HG03575 (cell line): ENCODE measurements at regions not wholly inside any gene's neighbourhood (a gene's known extent, or its start where the extent isn't known, plus 50 kb on each side); places are given as distances from the start of the nearest gene placed in this dataset.
A peak's percentile ranks its signal among the peaks of the same experiment; 100 is the strongest.

ENCODE experiments used
- ATAC-seq: cut with Tn5 transposase; IDR thresholded peaks from one replicate; pipeline ENCODE4 v1.9.1; 2021; ENCODE audit not compliant: unreplicated experiment, insufficient number of reproducible peaks, low FRiP score; ENCODE audit errors: extremely low read depth

DNA sequence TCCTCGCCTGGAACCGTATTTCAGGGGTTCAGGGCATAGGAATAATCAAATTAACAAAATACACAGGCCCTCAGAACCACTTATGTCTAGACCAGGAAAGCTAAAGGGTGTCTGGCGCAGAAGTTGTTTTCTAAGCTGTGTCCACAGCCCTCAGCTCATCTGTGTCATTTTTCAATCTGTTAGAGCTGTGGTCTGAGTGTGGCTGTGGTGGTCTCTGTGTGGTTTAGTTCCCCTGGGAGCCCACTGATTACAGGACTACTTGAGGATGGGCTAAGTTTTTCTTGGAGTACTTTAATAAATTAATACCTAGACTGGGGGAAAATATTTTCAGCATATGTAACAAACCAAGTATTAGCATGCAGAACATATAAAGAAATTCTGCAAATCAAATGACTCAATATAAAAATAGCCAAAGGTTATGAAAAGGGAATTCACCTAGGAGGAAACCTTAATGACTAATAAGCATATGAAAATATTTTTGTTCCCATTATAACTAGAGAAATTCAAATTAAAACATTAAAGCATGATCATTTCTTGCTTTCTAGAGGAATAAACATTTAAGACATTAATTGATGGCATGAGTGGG is 186.3 kb downstream of the SATB1 start:
- no peak for ATAC-seq

DNA sequence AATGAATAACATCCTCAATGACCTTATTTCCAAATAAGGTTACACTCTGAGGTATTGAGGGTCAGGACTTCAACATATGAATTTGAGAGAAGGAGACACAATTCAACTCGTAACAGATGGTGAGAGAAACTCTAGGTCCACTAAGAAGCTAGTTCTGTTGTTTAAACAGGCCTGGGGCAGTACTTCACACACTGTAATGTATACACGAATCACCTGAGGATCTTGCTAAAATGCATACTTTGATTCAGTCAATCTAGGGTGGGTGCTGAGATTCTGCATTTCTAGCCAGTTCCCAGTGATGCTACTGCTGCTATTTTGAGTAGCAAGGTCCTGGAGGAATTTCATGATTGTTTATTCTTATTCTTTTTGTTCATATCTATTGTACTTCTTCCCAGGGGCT is 186.8 kb downstream of the SATB1 start:
- ATAC-seq = no peak

DNA sequence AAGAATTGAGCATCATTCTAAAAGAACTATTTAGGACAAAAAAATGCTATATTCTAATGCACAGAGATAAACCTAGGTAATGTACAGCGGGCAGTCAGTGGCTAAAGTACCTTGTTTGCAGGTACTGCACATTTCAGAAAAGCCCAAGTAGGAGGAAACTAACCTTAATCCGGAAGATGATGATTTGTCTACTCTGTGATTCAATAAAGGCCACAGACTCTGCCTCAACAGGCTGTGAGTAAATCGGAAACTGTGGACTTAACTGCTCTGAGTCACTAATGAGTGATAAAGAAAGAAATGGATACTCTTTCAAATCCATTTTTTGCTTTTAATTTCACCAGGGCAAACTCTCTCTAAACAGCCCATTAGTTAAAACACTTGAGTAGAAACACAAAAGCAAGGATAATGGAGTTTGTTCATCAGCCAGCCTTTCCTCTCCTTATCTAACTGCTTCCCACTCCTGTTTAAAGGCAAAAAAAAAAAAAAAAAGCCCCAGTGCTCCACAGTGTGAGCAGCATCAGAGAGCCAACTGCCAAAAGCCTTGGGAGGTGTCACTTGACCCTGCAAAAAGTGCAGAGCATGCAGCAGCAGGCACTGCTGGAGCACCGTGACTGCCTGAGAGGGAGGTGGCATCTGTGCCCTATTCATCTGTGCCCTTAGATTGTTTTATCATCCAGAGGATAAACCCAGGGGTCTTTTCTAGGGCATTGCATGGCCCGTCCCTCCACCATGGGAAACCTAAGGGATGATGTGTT is 187.7 kb downstream of the SATB1 start:
- no peak for ATAC-seq

DNA sequence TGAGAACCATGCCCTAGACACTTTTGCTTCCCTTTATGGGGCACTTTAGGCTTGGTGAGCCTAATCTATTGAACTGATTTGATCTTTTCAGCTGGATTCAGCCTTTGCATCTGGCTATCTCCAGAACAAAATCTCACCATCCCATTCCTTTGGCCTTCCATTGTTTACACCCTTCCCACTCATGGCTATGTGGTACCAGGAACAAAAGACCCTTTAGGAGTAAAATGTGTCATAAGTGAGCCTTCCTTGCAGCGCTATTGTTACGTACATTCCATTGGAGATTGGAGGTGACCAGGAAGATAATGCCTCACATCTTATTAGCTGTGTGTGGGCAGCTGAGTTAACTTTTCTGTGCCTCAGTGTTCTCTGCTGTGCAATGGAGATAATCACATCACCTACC is 188.4 kb downstream of the SATB1 start:
- ATAC-seq = no peak

DNA sequence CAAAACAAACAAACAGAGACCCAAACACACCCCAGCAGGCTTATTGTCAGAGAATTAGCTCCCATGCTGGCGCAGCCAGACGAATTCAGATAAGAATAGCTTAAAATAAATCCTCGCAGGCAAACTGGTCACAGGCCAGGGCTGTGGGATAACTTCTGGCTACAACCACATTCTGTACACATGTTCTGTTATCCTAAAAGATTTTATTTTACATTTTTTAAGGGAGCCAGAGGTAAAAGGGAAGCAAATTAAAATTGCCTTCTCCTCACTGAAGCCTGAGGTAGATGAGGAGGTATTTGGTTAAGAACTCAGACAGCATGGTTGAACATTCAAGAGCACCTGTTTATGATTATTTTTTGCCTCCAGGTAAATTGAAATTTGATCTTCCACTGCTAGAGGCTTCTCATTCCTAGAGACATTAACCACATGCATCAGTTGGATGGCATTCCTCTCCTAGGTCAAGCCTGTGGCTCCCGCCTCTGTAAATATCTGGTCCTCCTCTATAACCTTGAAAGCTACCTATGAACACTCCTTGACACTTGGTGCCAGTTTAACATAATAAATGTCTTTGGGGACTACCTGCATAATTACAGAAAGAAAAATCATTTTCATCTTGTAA is 190.3 kb downstream of the SATB1 start:
- no peak for ATAC-seq

DNA sequence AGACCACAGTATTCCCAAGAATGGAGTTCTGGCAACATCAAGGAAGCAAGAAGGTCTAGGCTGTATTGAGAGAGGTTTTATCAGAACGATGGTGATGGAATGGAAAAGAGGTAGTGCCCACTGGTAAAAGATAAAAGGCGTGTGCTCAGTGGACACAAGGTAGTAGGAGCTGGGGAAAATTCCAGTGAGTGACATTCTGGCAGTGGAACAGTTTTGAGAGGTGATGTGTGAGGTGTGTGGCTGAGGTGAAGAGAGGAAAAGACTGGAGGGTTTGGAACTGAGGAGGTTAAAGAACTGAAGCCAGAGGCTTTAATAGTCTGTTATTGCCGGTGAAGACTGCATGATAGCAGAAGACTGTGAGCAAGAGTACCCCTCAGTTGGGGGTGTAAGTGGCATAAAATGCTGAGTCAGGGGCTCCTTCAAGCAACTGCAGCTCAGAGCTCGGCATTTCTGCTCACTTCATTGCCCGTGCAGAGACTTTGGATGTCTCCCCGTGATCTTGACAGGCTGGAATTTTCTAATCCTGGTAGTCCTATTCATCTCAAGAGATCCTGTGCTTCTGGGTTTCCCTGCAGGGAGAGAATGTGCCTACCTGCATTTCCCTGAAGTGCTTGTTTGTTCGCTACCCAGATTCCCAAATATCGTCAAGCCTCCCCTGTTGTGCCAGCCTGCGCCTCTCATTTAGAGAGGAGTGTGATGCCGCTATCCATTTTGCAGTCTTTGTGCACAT is 191.0 kb downstream of the SATB1 start:
- no peak for ATAC-seq

DNA sequence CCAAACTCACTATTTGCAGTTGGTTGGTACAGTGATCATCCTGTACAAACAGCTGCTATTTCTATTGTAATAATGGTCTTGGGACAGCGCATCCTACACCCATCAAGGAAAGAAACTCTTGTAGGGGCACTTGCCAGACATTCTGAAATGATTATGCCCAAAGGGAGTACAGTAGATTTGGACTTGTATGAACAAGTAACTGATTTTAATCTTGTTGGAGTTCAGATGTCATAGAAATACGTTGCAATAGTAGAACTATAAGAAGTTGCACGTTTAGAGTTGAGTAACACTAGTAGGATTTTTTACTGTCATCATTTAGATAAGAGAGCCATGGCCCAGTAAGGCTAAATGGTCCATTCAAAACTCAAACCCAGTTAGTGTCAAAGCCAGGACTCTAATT is 192.8 kb downstream of the SATB1 start:
- ATAC-seq = no peak

DNA sequence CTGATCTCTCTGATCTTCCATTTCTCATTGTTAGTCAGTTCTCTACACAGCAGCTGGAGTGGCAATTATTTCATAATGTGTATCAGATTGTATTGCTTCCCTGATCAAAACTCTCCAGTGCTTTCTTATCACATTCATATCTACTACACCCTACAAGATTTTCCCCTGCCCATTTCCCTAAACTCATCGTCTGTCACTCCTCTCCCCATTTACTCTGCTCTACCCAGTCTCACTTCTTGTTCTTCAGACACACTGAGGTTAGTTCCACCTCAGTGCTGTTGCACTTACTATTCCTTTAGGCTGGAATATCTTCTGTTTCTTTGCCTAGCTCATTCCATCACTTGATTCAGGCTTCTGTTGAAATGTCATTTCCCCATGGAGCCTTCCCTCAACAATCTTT is 197.1 kb downstream of the SATB1 start:
- ATAC-seq = no peak

DNA sequence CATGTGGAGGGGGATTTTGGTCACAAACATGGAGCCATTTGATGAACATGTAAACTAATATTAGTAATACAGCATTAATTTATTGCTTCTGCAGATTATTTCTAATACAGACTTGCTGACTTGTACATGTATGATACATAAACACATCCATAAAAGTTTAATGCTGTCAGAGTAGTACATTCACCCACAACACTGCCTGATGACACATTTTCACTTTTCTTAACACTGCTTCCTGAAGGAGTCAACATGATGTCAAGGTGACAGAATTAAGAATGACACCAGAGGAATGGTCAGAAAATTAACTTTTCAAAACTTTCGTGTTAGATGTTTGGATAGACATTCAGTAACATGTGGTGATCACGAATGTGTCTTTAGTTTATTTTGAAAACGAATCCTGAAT is 199.4 kb downstream of the SATB1 start:
- no peak for ATAC-seq

DNA sequence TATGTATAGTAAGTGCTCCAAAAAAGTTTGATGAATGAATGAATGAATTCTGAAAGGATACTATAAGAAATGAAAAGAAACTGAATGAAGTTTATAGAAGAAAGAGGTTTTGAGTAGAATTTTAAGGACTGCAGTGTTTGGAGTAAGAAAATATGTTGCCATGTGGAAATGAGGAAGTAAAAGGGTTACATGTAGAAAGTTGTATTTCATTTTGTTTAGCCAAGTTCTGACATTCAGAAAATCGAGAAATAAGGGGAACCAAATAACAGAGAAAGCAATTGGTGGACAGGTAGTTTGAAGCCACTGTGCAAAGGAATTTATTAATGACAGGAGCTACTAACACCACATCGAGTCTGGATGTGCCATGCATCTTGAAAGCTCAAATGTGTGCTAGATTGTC is 200.7 kb downstream of the SATB1 start:
- no peak for ATAC-seq

DNA sequence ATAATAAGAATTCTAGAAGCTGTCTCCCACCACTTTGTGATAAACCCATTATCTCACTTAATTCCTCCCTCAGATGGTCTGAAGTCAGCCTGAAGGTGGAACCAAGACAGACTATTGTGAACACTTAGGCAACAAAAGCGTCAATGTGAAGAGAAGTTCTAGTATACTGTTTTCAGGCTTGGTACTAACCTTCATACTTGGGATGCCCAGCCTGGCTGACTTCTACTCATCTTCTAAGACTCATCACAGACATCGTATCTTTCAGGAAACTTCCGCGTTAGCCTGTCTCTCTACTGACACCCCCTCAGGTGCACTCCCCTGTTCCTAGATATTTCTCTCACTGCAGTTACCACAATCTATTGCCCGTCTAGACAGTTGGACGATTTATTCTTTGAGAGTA is 201.2 kb downstream of the SATB1 start:
- peak; percentile 18 for ATAC-seq

DNA sequence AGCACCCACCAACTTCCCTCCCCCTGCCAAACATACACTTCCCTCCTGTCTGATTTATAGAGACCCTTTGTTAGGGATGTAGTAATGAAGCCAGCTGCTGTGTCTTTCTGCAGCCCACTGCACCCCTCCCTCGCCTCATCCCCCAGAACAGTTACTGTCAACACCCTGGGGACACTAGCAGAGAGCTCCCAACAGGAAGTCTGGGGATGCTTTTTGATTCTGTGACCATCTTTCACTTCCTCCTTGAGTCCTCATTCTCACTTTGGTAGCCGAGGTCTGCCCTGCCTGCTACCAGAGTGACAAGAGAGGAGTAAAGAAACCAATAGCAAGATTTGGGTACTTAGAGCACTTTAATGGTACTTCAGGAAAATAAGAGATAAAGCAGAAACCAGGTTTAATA is 201.6 kb downstream of the SATB1 start:
- ATAC-seq = peak; percentile 98

DNA sequence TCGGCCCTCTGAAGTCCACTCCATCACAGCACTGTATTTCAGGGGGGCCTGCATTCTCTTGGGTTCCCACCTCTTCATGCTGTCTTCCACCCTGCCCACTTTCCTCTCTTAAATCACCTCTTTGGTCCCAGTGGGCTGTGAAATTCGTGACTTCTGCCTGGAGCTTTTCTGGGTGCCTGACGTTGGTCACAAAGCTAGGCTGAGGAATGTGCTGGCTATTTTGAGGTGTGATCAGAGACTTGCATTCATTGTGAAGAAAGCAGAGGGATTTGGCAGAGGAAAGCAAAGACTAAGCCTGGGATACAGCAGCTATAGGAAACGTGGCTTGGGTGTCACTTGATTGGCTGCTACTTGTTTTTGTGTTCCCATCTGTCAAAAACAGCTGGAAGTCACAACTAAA is 202.5 kb downstream of the SATB1 start:
- no peak for ATAC-seq

DNA sequence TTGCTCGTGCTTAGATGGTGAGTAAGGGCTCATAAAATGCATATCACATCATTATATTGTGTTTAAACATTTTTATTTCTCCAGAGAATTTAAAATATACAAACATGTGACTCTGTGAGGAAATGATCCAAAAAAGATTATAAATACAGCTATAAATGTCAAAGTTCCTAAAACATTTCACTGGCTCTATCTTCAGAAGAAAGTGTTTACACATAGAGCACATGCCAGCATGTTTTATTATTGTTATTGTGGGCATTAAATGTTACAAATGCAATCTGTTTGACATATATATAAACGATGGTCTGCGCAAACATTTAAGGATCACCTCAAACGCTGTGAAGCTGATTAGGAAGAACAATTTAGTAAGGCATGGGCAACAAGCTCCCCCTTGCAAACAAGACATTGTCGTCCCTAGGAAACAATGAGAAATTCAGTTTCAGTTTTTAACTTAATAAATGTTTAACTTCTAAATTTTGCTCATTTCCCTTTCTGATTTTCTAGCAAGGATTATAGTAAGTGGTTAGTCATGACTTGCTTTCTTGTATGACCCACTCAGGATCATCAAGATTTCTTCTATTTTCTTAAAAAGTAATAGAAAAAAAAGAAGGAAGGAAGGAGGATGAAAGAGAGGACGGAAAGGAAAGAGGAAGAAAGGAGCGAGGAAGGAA is 207.5 kb downstream of the SATB1 start:
- no peak for ATAC-seq

DNA sequence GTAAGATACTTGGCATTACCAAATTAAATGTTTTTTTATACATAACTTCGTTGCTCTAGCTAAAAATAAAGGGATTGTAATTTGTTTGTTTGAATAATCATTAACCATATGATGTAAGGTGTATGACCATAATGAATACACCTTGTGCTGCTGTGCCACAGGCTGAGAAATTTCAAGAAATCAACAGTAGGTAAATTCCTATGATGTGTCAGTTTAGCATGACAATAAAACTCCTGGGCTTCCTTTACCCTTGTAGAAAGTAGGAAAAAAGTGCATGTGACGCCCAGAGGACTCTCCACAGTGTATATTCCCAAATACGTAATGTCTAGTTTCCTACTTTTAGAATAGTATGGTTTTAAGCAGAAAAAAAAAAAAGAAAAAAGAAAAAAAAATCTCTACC is 208.1 kb downstream of the SATB1 start:
- no peak for ATAC-seq

DNA sequence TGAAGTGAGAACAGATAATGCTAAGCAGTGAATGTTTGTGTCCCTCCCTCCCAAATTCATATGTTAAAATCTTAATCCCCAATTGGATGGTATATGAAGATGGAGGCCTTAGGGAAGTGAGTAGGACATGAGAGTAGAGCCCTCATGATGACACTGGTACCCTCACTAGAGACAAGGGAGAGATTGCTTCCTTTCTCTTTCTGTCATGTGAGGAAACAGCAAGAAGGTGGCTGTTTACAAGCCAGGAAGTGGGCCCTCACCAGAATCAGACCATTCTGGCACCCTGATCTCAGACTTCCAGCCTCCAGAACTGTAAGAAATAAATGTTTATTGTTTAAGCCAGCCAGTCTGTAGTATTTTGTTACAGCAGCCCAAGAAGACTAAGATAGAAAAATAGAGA is 209.5 kb downstream of the SATB1 start:
- no peak for ATAC-seq

DNA sequence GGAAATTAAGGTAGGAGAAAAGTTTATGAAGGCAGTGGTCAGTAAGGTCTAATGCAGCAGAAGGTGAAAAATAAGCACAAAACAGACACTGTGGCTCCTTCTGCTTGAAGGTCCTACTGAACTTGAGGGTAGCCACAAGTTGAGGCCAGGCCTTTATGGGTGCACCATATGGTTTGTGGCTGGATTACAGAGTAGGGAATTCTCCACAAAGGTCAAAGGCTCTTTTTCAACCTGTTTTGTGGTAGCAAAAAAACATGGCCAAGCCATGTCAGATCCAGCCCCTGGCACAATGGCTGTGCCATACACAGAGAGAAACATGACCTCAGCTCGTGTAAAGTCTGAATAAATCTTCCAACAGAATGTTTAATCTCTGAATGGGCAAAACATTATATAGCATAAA is 214.0 kb downstream of the SATB1 start:
- no peak for ATAC-seq

DNA sequence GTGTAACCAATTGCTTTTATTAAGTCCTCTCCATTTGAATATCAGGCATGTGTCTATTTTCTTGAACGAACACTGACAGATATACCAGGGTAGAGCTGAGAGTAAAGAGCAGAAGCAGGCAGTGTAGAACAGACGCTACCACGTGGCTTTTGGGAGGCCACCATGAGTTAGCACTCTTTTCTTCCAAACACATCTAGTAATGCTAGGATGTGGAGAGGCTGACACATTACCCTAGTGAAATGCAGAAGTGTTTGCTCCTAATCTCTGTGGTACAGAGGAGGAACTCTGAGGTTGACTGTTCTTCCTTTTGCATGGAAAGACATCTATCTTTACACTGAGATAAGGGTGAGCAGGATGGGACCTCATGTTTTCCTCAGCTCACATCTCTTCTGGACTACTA is 216.3 kb downstream of the SATB1 start:
- no peak for ATAC-seq

DNA sequence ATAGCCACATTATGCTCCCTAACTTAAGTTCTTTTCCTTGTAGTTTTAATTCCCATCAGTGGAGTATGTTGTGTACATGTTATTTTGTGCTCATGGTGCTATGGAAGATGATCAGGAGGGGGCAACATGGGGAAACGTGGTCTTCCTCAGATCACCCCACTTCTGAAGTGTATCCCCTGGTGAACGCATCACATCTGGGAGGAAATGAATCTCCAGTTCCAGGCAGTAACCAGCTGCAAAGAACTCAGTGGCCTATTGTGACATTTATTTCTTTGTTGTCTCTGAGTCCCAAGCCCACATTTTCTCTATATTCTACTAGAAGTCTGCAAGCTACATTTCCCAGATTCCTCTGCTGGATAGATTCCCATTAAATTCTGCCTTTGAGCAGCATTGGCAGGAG is 217.0 kb downstream of the SATB1 start:
- no peak for ATAC-seq
